ENCODE measurements at regions not wholly inside any gene's neighbourhood (a gene's known extent, or its start where the extent isn't known, plus 50 kb on each side); places are given as distances from the start of the nearest gene placed in this dataset.

DNA sequence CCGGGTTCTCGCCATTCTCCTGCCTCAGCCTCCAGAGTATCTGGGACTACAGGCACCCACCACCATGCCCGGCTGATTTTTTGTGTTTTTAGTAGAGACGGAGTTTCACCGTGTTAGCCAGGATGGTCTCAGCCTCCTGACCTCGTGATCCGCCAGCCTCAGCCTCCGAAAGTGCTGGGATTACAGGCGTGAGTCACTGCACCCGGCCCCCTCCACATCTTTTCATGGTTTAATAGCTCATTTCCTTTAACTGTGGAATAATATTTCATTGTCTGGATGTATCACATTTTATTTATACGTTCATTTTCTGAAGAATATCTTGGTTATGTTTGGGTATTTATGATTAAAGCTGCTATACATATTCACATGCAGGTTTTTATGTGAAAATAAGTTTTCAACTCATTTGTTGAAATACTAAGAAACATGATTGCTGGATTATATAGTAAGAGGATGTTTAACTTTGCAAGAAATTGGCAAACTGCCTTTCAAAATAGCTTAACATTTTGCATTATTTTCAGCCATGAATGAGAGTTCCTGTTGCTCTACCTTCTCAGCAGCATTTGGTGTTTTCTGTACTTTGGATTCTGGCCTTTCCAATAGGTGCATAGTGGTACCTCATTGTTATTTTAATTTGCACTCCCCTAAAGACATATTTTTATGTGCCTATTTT, 591.9 kb downstream of the TECRL start:
- no peaks in the 10 kb centered on the region for H3F3A ChIP-seq (ENCODE audit: insufficient read depth, low read length)
- no peaks in the 10 kb centered on the region for H3K4me1 ChIP-seq (ENCODE audit: low read length)
- no peak overlapping the region for H3K4me3 ChIP-seq (ENCODE audit: low read length)
- no peaks in the 10 kb centered on the region for H3K27me3 ChIP-seq (replicated peaks; ENCODE audit: insufficient read depth, low read length)
- no peaks in the 10 kb centered on the region for H3K9me2 ChIP-seq (replicated peaks; ENCODE audit: insufficient read depth, low read length)
- H3K9ac ChIP-seq (ENCODE audit: low read length), result no peak overlapping the region
- H3K4me2 ChIP-seq (ENCODE audit: low read depth, low read length), result no peak overlapping the region
- no peak for DNase-seq
- no peaks in the 10 kb centered on the region for H3K79me2 ChIP-seq (ENCODE audit: low read length)
- no peak overlapping the region for H2AFZ ChIP-seq (ENCODE audit: low read length)
- H4K20me1 ChIP-seq (ENCODE audit: insufficient read depth, low read length), result no peaks in the 10 kb centered on the region
- no peaks in the 10 kb centered on the region for H3K9me3 ChIP-seq (replicated peaks; ENCODE audit: insufficient read depth, low read length)
- no peak for TF ChIP-seq EZH2 (optimal IDR thresholded peaks at IDR 0.05; ENCODE audit: low read depth, low read length)
- TF ChIP-seq CTCF (IDR thresholded peaks at IDR 0.05; ENCODE audit: low read length), result no peak
- no peak for TF ChIP-seq EZH2phosphoT487 (IDR thresholded peaks at IDR 0.05; ENCODE audit: low read length)
- H3K27ac ChIP-seq (ENCODE audit: low read length), result no peak overlapping the region
- H3K36me3 ChIP-seq (replicated peaks; ENCODE audit: insufficient read depth, low read length), result no peaks in the 10 kb centered on the region

GRCh38 chr4:63814171-63814964, 594.9 kb downstream of the TECRL start:
- TF ChIP-seq CTCF (IDR thresholded peaks at IDR 0.05; ENCODE audit: low read length) (no peak), EZH2 (optimal IDR thresholded peaks at IDR 0.05; ENCODE audit: low read depth, low read length) (no peak), EZH2phosphoT487 (IDR thresholded peaks at IDR 0.05; ENCODE audit: low read length) (no peak)
- Histone ChIP-seq H3K9ac (ENCODE audit: low read length) (no peak overlapping the region), H3F3A (ENCODE audit: insufficient read depth, low read length) (no peaks in the 10 kb centered on the region), H4K20me1 (ENCODE audit: insufficient read depth, low read length) (no peaks in the 10 kb centered on the region), H3K36me3 (replicated peaks; ENCODE audit: insufficient read depth, low read length) (no peaks in the 10 kb centered on the region), H3K79me2 (ENCODE audit: low read length) (no peaks in the 10 kb centered on the region), H3K4me2 (ENCODE audit: low read depth, low read length) (no peak overlapping the region), H3K9me2 (replicated peaks; ENCODE audit: insufficient read depth, low read length) (no peaks in the 10 kb centered on the region), H3K4me1 (ENCODE audit: low read length) (no peaks in the 10 kb centered on the region), H3K4me3 (ENCODE audit: low read length) (no peak overlapping the region), H3K27me3 (replicated peaks; ENCODE audit: insufficient read depth, low read length) (no peaks in the 10 kb centered on the region), H3K27ac (ENCODE audit: low read length) (no peak overlapping the region), H3K9me3 (replicated peaks; ENCODE audit: insufficient read depth, low read length) (no peaks in the 10 kb centered on the region), H2AFZ (ENCODE audit: low read length) (no peak overlapping the region)
- no peak for DNase-seq

GRCh38 chr4:63799166-63799565, 610.1 kb downstream of the TECRL start:
- no peaks in the 10 kb centered on the region for H3K9me3 ChIP-seq (replicated peaks; ENCODE audit: insufficient read depth, low read length)
- no peaks in the 10 kb centered on the region for H3F3A ChIP-seq (ENCODE audit: insufficient read depth, low read length)
- H3K27me3 ChIP-seq (replicated peaks; ENCODE audit: insufficient read depth, low read length), result no peaks in the 10 kb centered on the region
- no peak overlapping the region for H3K9ac ChIP-seq (ENCODE audit: low read length)
- no peaks in the 10 kb centered on the region for H3K79me2 ChIP-seq (ENCODE audit: low read length)
- no peak overlapping the region for H3K4me3 ChIP-seq (ENCODE audit: low read length)
- H3K36me3 ChIP-seq (replicated peaks; ENCODE audit: insufficient read depth, low read length), result no peaks in the 10 kb centered on the region
- TF ChIP-seq EZH2 (optimal IDR thresholded peaks at IDR 0.05; ENCODE audit: low read depth, low read length) (no peak), EZH2phosphoT487 (IDR thresholded peaks at IDR 0.05; ENCODE audit: low read length) (no peak), CTCF (IDR thresholded peaks at IDR 0.05; ENCODE audit: low read length) (no peak)
- no peak overlapping the region for H3K27ac ChIP-seq (ENCODE audit: low read length)
- no peak for DNase-seq
- no peak overlapping the region for H3K4me2 ChIP-seq (ENCODE audit: low read depth, low read length)
- no peaks in the 10 kb centered on the region for H4K20me1 ChIP-seq (ENCODE audit: insufficient read depth, low read length)
- no peaks in the 10 kb centered on the region for H3K4me1 ChIP-seq (ENCODE audit: low read length)
- H3K9me2 ChIP-seq (replicated peaks; ENCODE audit: insufficient read depth, low read length), result no peaks in the 10 kb centered on the region
- no peak overlapping the region for H2AFZ ChIP-seq (ENCODE audit: low read length)
